Astrocyte (in vitro differentiated cells and primary cell): ENCODE measurements at regions not wholly inside any gene's neighbourhood (a gene's known extent, or its start where the extent isn't known, plus 50 kb on each side); places are given as distances from the start of the nearest gene placed in this dataset.

Experiments used
- DNase-seq: peaks from one replicate; pipeline ENCODE4 v3.0.0-alpha.2; 2010; ENCODE audit warnings: low read depth
- FAIRE-seq: peaks from 2 replicates; lab custom pipeline; 2011; peaks lifted over from hg19 to GRCh38; lab: Jason Lieb, UNC
- H2AFZ ChIP-seq: 2 replicates; pipeline ENCODE4 v1.6.0; 2012; ENCODE audit warnings: low read depth, low read length, inconsistent platforms
- H3K27ac ChIP-seq: 2 replicates; pipeline ENCODE4 v1.5.1; 2011; ENCODE audit warnings: low read depth, low read length, inconsistent platforms
- H3K27me3 ChIP-seq: 2 replicates; pipeline ENCODE4 v1.6.0; 2011; ENCODE audit warnings: low read length, inconsistent platforms; ENCODE audit not compliant: insufficient read depth
- H3K36me3 ChIP-seq: 2 replicates; pipeline ENCODE4 v1.5.1; 2011; ENCODE audit warnings: low read length, inconsistent platforms; ENCODE audit not compliant: insufficient read depth
- H3K4me1 ChIP-seq: 2 replicates; pipeline ENCODE4 v1.5.1; 2011; ENCODE audit warnings: low read length, inconsistent platforms; ENCODE audit not compliant: insufficient read depth
- H3K4me2 ChIP-seq: 2 replicates; pipeline ENCODE4 v1.6.0; 2012; ENCODE audit warnings: low read length, inconsistent platforms
- H3K4me3 ChIP-seq: 2 replicates; pipeline ENCODE4 v1.5.1; 2011; ENCODE audit warnings: low read depth, mild to moderate bottlenecking, low read length, inconsistent platforms; ENCODE audit not compliant: insufficient read depth
- H3K79me2 ChIP-seq: 2 replicates; pipeline ENCODE4 v1.6.0; 2012; ENCODE audit warnings: mild to moderate bottlenecking, low read length, inconsistent platforms; ENCODE audit not compliant: insufficient read depth
- H3K9ac ChIP-seq: 2 replicates; pipeline ENCODE4 v1.6.0; 2012; ENCODE audit warnings: mild to moderate bottlenecking, low read length, inconsistent platforms
- H3K9me3 ChIP-seq: 2 replicates; pipeline ENCODE4 v1.5.1; 2012; ENCODE audit warnings: low read depth, mild to moderate bottlenecking, low read length, inconsistent platforms; ENCODE audit not compliant: insufficient read depth
- H4K20me1 ChIP-seq: 2 replicates; pipeline ENCODE4 v1.6.0; 2012; ENCODE audit warnings: low read length, inconsistent platforms; ENCODE audit not compliant: insufficient read depth
- H3K27ac Mint-ChIP-seq: one replicate; pipeline ENCODE4 v1.8.0; 2021; ENCODE audit warnings: mild to moderate bottlenecking, mixed read lengths; ENCODE audit not compliant: unreplicated experiment
- H3K27me3 Mint-ChIP-seq: one replicate; pipeline ENCODE4 v1.8.0; 2021; ENCODE audit warnings: low read depth, mixed read lengths; ENCODE audit not compliant: unreplicated experiment
- H3K36me3 Mint-ChIP-seq: one replicate; pipeline ENCODE4 v1.8.0; 2021; ENCODE audit warnings: low read depth, mixed read lengths; ENCODE audit not compliant: unreplicated experiment
- H3K4me1 Mint-ChIP-seq: one replicate; pipeline ENCODE4 v1.8.0; 2021; ENCODE audit warnings: low read depth, mixed read lengths; ENCODE audit not compliant: unreplicated experiment
- H3K4me3 Mint-ChIP-seq: one replicate; pipeline ENCODE4 v1.8.0; 2021; ENCODE audit warnings: mild to moderate bottlenecking, moderate library complexity, mixed read lengths; ENCODE audit not compliant: unreplicated experiment
- H3K9me3 Mint-ChIP-seq: one replicate; pipeline ENCODE4 v1.8.0; 2021; ENCODE audit warnings: mild to moderate bottlenecking, mixed read lengths; ENCODE audit not compliant: unreplicated experiment
- CTCF ChIP-seq: IDR thresholded peaks from 2 replicates; pipeline ENCODE4 v1.5.1; 2011; ENCODE audit warnings: low read depth, mild to moderate bottlenecking, inconsistent platforms, low read length, moderate library complexity; ENCODE audit not compliant: insufficient read depth
- EZH2 ChIP-seq: IDR thresholded peaks from 2 replicates; pipeline ENCODE4 v1.6.1; 2012; ENCODE audit warnings: mild to moderate bottlenecking, low read length, inconsistent platforms; ENCODE audit not compliant: insufficient read depth

GRCh38 chr12:73384592-73384991 lies 1112.4 kb downstream of the TRHDE start:
- Histone ChIP-seq H3K9ac (no peak overlapping the region), H4K20me1 (no peaks in the 10 kb centered on the region), H3K27ac (no peak overlapping the region), H3K4me2 (no peak overlapping the region), H3K27me3 (no peaks in the 10 kb centered on the region), H3K9me3 (no peaks in the 10 kb centered on the region), H3K4me3 (no peak overlapping the region), H3K4me1 (no peaks in the 10 kb centered on the region), H3K36me3 (no peaks in the 10 kb centered on the region), H2AFZ (no peak overlapping the region), H3K79me2 (no peaks in the 10 kb centered on the region)
- no peaks in the 10 kb centered on the region for H3K27me3 Mint-ChIP-seq
- no peaks in the 10 kb centered on the region for H3K36me3 Mint-ChIP-seq
- FAIRE-seq, result no peak
- no peaks in the 10 kb centered on the region for H3K4me1 Mint-ChIP-seq
- TF ChIP-seq CTCF (no peak), EZH2 (no peak)
- H3K27ac Mint-ChIP-seq, result no peak overlapping the region
- H3K9me3 Mint-ChIP-seq, result no peaks in the 10 kb centered on the region
- no peak for DNase-seq
- no peak overlapping the region for H3K4me3 Mint-ChIP-seq

GRCh38 chr12:73390261-73390660 lies 1118.1 kb downstream of the TRHDE start:
- Histone ChIP-seq H3K36me3 (no peaks in the 10 kb centered on the region), H3K4me2 (no peak overlapping the region), H3K27me3 (no peaks in the 10 kb centered on the region), H4K20me1 (no peaks in the 10 kb centered on the region), H3K9me3 (no peaks in the 10 kb centered on the region), H3K9ac (no peak overlapping the region), H3K27ac (no peak overlapping the region), H2AFZ (no peak overlapping the region), H3K4me1 (no peaks in the 10 kb centered on the region), H3K4me3 (no peak overlapping the region), H3K79me2 (no peaks in the 10 kb centered on the region)
- Mint-ChIP-seq H3K27ac (no peak overlapping the region), H3K27me3 (no peaks in the 10 kb centered on the region), H3K4me3 (no peak overlapping the region), H3K9me3 (no peaks in the 10 kb centered on the region), H3K4me1 (no peaks in the 10 kb centered on the region), H3K36me3 (no peaks in the 10 kb centered on the region)
- DNase-seq (no peak), FAIRE-seq (no peak)
- no peak for TF ChIP-seq EZH2
- TF ChIP-seq CTCF, result no peak

GRCh38 chr12:73413051-73413450 lies 1124.6 kb upstream of the ATXN7L3B start:
- Histone ChIP-seq H3K9me3 (no peaks in the 10 kb centered on the region), H3K4me2 (no peak overlapping the region), H3K27me3 (no peaks in the 10 kb centered on the region), H2AFZ (no peak overlapping the region), H3K27ac (no peak overlapping the region), H3K9ac (no peak overlapping the region), H3K79me2 (no peaks in the 10 kb centered on the region), H3K4me1 (no peaks in the 10 kb centered on the region), H3K4me3 (no peak overlapping the region), H4K20me1 (no peaks in the 10 kb centered on the region), H3K36me3 (no peaks in the 10 kb centered on the region)
- FAIRE-seq (no peak), DNase-seq (no peak)
- H3K4me1 Mint-ChIP-seq, result no peaks in the 10 kb centered on the region
- no peaks in the 10 kb centered on the region for H3K36me3 Mint-ChIP-seq
- H3K4me3 Mint-ChIP-seq, result no peak overlapping the region
- H3K9me3 Mint-ChIP-seq, result peaks cover 12% of the 10 kb centered on the region
- TF ChIP-seq EZH2 (no peak), CTCF (no peak)
- no peaks in the 10 kb centered on the region for H3K27me3 Mint-ChIP-seq
- no peak overlapping the region for H3K27ac Mint-ChIP-seq
